ENCODE measurements at regions not wholly inside any gene's neighbourhood (a gene's known extent, or its start where the extent isn't known, plus 50 kb on each side); places are given as distances from the start of the nearest gene placed in this dataset.

- H3K4me3 ChIP-seq (ENCODE audit: low read length): no peak overlapping the region
- POLR2A ChIA-PET: no interaction called here
- Mint-ChIP-seq H3K4me1 (no peaks in the 10 kb centered on the region), H3K4me3 (no peak overlapping the region), H3K9me3 (peaks cover 0 to 2% (median 0%) of the 10 kb centered on the region in 5 donors), H3K27me3 (peaks cover 0 to 1% of the 10 kb centered on the region in 2 donors), H3K36me3 (no peaks in the 10 kb centered on the region), H3K27ac (no peak overlapping the region)
- no peaks in the 10 kb centered on the region for H3K27me3 ChIP-seq (ENCODE audit: insufficient read depth, low read length, poor library complexity, severe bottlenecking)
- no peaks in the 10 kb centered on the region for H3K4me1 ChIP-seq (ENCODE audit: insufficient read depth, low read length)
- H3K27ac ChIP-seq (ENCODE audit: low read depth, low read length): no peak overlapping the region
- DNase-seq: no peak
- CTCF ChIA-PET: no interaction called here
- H3K9me3 ChIP-seq (ENCODE audit: low read length): no peaks in the 10 kb centered on the region
- H3K36me3 ChIP-seq (ENCODE audit: insufficient read depth, low read length): no peaks in the 10 kb centered on the region
Observed at GRCh38 chr6:147872002-147872401, 363.5 kb downstream of the SAMD5 start.

- DNase-seq: no peak
- no peak overlapping the region for H3K4me3 ChIP-seq (ENCODE audit: low read length)
- no peak overlapping the region for H3K27ac Mint-ChIP-seq
- H3K36me3 ChIP-seq (ENCODE audit: insufficient read depth, low read length): no peaks in the 10 kb centered on the region
- no peak overlapping the region for H3K4me3 Mint-ChIP-seq
- H3K27ac ChIP-seq (ENCODE audit: low read depth, low read length): no peak overlapping the region
- no peaks in the 10 kb centered on the region for H3K4me1 Mint-ChIP-seq
- H3K27me3 ChIP-seq (ENCODE audit: insufficient read depth, low read length, poor library complexity, severe bottlenecking): no peaks in the 10 kb centered on the region
- H3K4me1 ChIP-seq (ENCODE audit: insufficient read depth, low read length): no peaks in the 10 kb centered on the region
- ChIA-PET POLR2A (no interaction called here), CTCF (no interaction called here)
- peaks cover 0 to 1% of the 10 kb centered on the region in 2 donors for H3K27me3 Mint-ChIP-seq
- H3K9me3 ChIP-seq (ENCODE audit: low read length): no peaks in the 10 kb centered on the region
- H3K36me3 Mint-ChIP-seq: no peaks in the 10 kb centered on the region
- H3K9me3 Mint-ChIP-seq: peaks cover 0 to 2% (median 0%) of the 10 kb centered on the region in 5 donors
Observed at GRCh38 chr6:147873816-147874215, 365.3 kb downstream of the SAMD5 start.

DNA sequence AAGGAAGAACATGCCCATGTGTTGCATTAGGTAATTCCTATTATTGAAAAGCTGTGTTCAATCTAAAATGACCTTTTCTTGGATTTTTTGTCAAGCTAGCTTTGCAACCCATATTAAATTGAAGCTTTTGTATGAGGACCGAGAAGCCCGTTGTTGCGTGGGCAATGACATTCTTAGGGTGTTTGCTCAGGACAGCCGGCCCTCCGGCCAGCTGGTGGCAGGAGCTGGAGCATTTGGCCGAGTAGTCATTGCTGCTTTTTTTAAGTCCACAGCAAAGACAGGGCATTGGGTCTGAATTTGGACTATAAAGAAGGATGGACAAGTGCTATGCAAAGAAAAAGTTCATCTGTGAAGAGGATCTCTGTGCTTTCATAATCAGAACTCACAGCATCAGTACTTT, 365.8 kb downstream of the SAMD5 start:
- peaks cover 0 to 1% of the 10 kb centered on the region in 2 donors for H3K27me3 Mint-ChIP-seq
- peaks cover 0 to 2% (median 0%) of the 10 kb centered on the region in 5 donors for H3K9me3 Mint-ChIP-seq
- no peaks in the 10 kb centered on the region for H3K4me1 Mint-ChIP-seq
- DNase-seq: no peak
- ChIA-PET POLR2A (no interaction called here), CTCF (no interaction called here)
- Histone ChIP-seq H3K4me1 (ENCODE audit: insufficient read depth, low read length) (no peaks in the 10 kb centered on the region), H3K27ac (ENCODE audit: low read depth, low read length) (no peak overlapping the region), H3K27me3 (ENCODE audit: insufficient read depth, low read length, poor library complexity, severe bottlenecking) (no peaks in the 10 kb centered on the region), H3K36me3 (ENCODE audit: insufficient read depth, low read length) (no peaks in the 10 kb centered on the region), H3K9me3 (ENCODE audit: low read length) (no peaks in the 10 kb centered on the region), H3K4me3 (ENCODE audit: low read length) (no peak overlapping the region)
- no peak overlapping the region for H3K27ac Mint-ChIP-seq
- H3K36me3 Mint-ChIP-seq: no peaks in the 10 kb centered on the region
- H3K4me3 Mint-ChIP-seq: no peak overlapping the region

- Mint-ChIP-seq H3K4me3 (no peak overlapping the region), H3K36me3 (no peaks in the 10 kb centered on the region), H3K27me3 (no peaks in the 10 kb centered on the region), H3K4me1 (no peaks in the 10 kb centered on the region), H3K27ac (no peak overlapping the region), H3K9me3 (peaks cover 0 to 2% (median 0%) of the 10 kb centered on the region in 5 donors)
- Histone ChIP-seq H3K27me3 (ENCODE audit: insufficient read depth, low read length, poor library complexity, severe bottlenecking) (no peaks in the 10 kb centered on the region), H3K27ac (ENCODE audit: low read depth, low read length) (no peak overlapping the region), H3K36me3 (ENCODE audit: insufficient read depth, low read length) (no peaks in the 10 kb centered on the region), H3K4me1 (ENCODE audit: insufficient read depth, low read length) (no peaks in the 10 kb centered on the region), H3K4me3 (ENCODE audit: low read length) (no peak overlapping the region), H3K9me3 (ENCODE audit: low read length) (no peaks in the 10 kb centered on the region)
- CTCF ChIA-PET: no interaction called here
- no peak for DNase-seq
- POLR2A ChIA-PET: no interaction called here
Observed at GRCh38 chr6:147879031-147879580, 370.6 kb downstream of the SAMD5 start.

DNA sequence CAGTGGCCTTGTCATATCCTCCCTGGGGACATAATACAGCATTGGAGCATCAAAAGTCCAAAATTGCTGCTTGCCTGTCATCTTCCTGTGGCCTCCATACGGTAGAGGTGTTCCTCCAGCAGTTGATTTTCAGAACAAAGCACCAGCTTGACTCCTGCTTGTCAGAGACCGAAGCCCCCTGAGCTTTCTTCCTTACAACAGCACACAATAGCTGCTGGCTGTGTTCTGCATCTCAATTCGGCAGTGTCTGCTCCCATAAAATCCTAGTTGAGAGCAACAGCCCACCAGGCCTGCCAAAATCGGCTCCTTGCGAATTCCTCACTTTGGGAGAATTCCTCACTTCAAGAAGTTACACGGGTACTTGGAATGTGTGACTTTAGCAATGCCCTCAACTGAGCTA, 372.9 kb downstream of the SAMD5 start:
- Histone ChIP-seq H3K4me1 (ENCODE audit: insufficient read depth, low read length) (no peaks in the 10 kb centered on the region), H3K27me3 (ENCODE audit: insufficient read depth, low read length, poor library complexity, severe bottlenecking) (no peaks in the 10 kb centered on the region), H3K4me3 (ENCODE audit: low read length) (no peak overlapping the region), H3K9me3 (ENCODE audit: low read length) (no peaks in the 10 kb centered on the region), H3K36me3 (ENCODE audit: insufficient read depth, low read length) (no peaks in the 10 kb centered on the region), H3K27ac (ENCODE audit: low read depth, low read length) (no peak overlapping the region)
- peaks cover 0 to 2% (median 0%) of the 10 kb centered on the region in 5 donors for H3K9me3 Mint-ChIP-seq
- H3K36me3 Mint-ChIP-seq: no peaks in the 10 kb centered on the region
- DNase-seq: no peak
- ChIA-PET POLR2A (no interaction called here), CTCF (no interaction called here)
- no peaks in the 10 kb centered on the region for H3K4me1 Mint-ChIP-seq
- H3K27me3 Mint-ChIP-seq: no peaks in the 10 kb centered on the region
- no peak overlapping the region for H3K27ac Mint-ChIP-seq
- no peak overlapping the region for H3K4me3 Mint-ChIP-seq

- Mint-ChIP-seq H3K27me3 (no peaks in the 10 kb centered on the region), H3K36me3 (no peaks in the 10 kb centered on the region), H3K4me1 (no peaks in the 10 kb centered on the region), H3K9me3 (peaks cover 0 to 4% (median 0%) of the 10 kb centered on the region in 5 donors), H3K27ac (no peak overlapping the region), H3K4me3 (no peak overlapping the region)
- H3K36me3 ChIP-seq (ENCODE audit: insufficient read depth, low read length): no peaks in the 10 kb centered on the region
- H3K9me3 ChIP-seq (ENCODE audit: low read length): no peaks in the 10 kb centered on the region
- H3K4me1 ChIP-seq (ENCODE audit: insufficient read depth, low read length): no peaks in the 10 kb centered on the region
- ChIA-PET POLR2A (no interaction called here), CTCF (no interaction called here)
- no peak for DNase-seq
- H3K4me3 ChIP-seq (ENCODE audit: low read length): no peak overlapping the region
- H3K27me3 ChIP-seq (ENCODE audit: insufficient read depth, low read length, poor library complexity, severe bottlenecking): no peaks in the 10 kb centered on the region
- no peak overlapping the region for H3K27ac ChIP-seq (ENCODE audit: low read depth, low read length)
Observed at GRCh38 chr6:147888374-147888773, 379.9 kb downstream of the SAMD5 start.

- peaks cover 0 to 4% (median 0%) of the 10 kb centered on the region in 5 donors for H3K9me3 Mint-ChIP-seq
- no peaks in the 10 kb centered on the region for H3K27me3 ChIP-seq (ENCODE audit: insufficient read depth, low read length, poor library complexity, severe bottlenecking)
- no peak overlapping the region for H3K27ac Mint-ChIP-seq
- no peak overlapping the region for H3K4me3 Mint-ChIP-seq
- ChIA-PET CTCF (no interaction called here), POLR2A (no interaction called here)
- no peaks in the 10 kb centered on the region for H3K4me1 Mint-ChIP-seq
- H3K4me1 ChIP-seq (ENCODE audit: insufficient read depth, low read length): no peaks in the 10 kb centered on the region
- H3K27me3 Mint-ChIP-seq: no peaks in the 10 kb centered on the region
- no peak for DNase-seq
- H3K36me3 Mint-ChIP-seq: no peaks in the 10 kb centered on the region
- no peak overlapping the region for H3K4me3 ChIP-seq (ENCODE audit: low read length)
- H3K27ac ChIP-seq (ENCODE audit: low read depth, low read length): no peak overlapping the region
- no peaks in the 10 kb centered on the region for H3K36me3 ChIP-seq (ENCODE audit: insufficient read depth, low read length)
- no peaks in the 10 kb centered on the region for H3K9me3 ChIP-seq (ENCODE audit: low read length)
Observed at GRCh38 chr6:147891671-147892070, 383.2 kb downstream of the SAMD5 start.

DNA sequence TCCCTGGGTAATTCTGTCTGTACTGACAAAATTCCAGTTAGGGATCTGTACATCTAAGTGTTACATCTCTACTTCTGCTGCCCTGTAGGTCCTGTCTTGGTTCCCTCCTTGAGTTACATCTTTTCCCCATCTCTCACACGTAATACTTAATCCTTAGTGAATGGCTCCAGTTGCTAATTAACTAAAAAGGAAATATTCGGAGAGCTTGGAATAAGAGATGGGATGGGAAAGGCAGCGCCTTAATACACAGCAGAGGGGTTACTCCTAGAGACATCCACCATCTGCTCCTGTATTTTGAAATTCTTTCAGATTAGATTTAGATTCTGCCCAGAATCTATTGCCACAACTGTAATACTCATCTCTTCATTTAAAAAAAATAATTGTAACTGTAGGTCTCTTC, 384.0 kb downstream of the SAMD5 start:
- no peaks in the 10 kb centered on the region for H3K4me1 Mint-ChIP-seq
- no peak overlapping the region for H3K27ac Mint-ChIP-seq
- no peak for DNase-seq
- H3K36me3 Mint-ChIP-seq: no peaks in the 10 kb centered on the region
- no peak overlapping the region for H3K4me3 ChIP-seq (ENCODE audit: low read length)
- H3K27me3 ChIP-seq (ENCODE audit: insufficient read depth, low read length, poor library complexity, severe bottlenecking): no peaks in the 10 kb centered on the region
- H3K9me3 Mint-ChIP-seq: peaks cover 0 to 4% (median 0%) of the 10 kb centered on the region in 5 donors
- no peak overlapping the region for H3K4me3 Mint-ChIP-seq
- ChIA-PET CTCF (no interaction called here), POLR2A (no interaction called here)
- H3K27ac ChIP-seq (ENCODE audit: low read depth, low read length): no peak overlapping the region
- H3K9me3 ChIP-seq (ENCODE audit: low read length): no peaks in the 10 kb centered on the region
- H3K36me3 ChIP-seq (ENCODE audit: insufficient read depth, low read length): no peaks in the 10 kb centered on the region
- no peaks in the 10 kb centered on the region for H3K4me1 ChIP-seq (ENCODE audit: insufficient read depth, low read length)
- H3K27me3 Mint-ChIP-seq: no peaks in the 10 kb centered on the region

GRCh38 chr6:147895272-147895671, 386.8 kb downstream of the SAMD5 start:
- POLR2A ChIA-PET: no interaction called here
- no peak overlapping the region for H3K4me3 ChIP-seq (ENCODE audit: low read length)
- no peaks in the 10 kb centered on the region for H3K4me1 Mint-ChIP-seq
- H3K36me3 ChIP-seq (ENCODE audit: insufficient read depth, low read length): no peaks in the 10 kb centered on the region
- no peaks in the 10 kb centered on the region for H3K36me3 Mint-ChIP-seq
- CTCF ChIA-PET: no interaction called here
- no peaks in the 10 kb centered on the region for H3K9me3 ChIP-seq (ENCODE audit: low read length)
- DNase-seq: no peak
- no peak overlapping the region for H3K27ac Mint-ChIP-seq
- H3K9me3 Mint-ChIP-seq: peaks cover 0 to 6% (median 0%) of the 10 kb centered on the region in 5 donors
- no peaks in the 10 kb centered on the region for H3K27me3 ChIP-seq (ENCODE audit: insufficient read depth, low read length, poor library complexity, severe bottlenecking)
- no peak overlapping the region for H3K4me3 Mint-ChIP-seq
- H3K27ac ChIP-seq (ENCODE audit: low read depth, low read length): no peak overlapping the region
- no peaks in the 10 kb centered on the region for H3K27me3 Mint-ChIP-seq
- H3K4me1 ChIP-seq (ENCODE audit: insufficient read depth, low read length): no peaks in the 10 kb centered on the region

Data from CD8-positive, alpha-beta memory T cell (primary cell).